Endothelial cell (in vitro differentiated cells): ENCODE measurements at regions not wholly inside any gene's neighbourhood (a gene's known extent, or its start where the extent isn't known, plus 50 kb on each side); places are given as distances from the start of the nearest gene placed in this dataset.
"Not testable (repeated sequence)": the region's sequence is repeated elsewhere in the genome, so short reads cannot be mapped to it uniquely, and the experiment has no call there.

Experiments used
- DNase-seq: peaks from one replicate; pipeline ENCODE4 v3.0.0; 2021; ENCODE audit warnings: low spot score
- H3K27ac Mint-ChIP-seq: one replicate; pipeline ENCODE4 v1.8.0; 2021; ENCODE audit warnings: mixed read lengths, inconsistent platforms; ENCODE audit not compliant: unreplicated experiment
- H3K27me3 Mint-ChIP-seq: one replicate; pipeline ENCODE4 v1.8.0; 2021; ENCODE audit warnings: mild to moderate bottlenecking, moderate library complexity, mixed read lengths, inconsistent platforms; ENCODE audit not compliant: unreplicated experiment
- H3K36me3 Mint-ChIP-seq: one replicate; pipeline ENCODE4 v1.8.0; 2021; ENCODE audit warnings: mild to moderate bottlenecking, low read depth, mixed read lengths, inconsistent platforms; ENCODE audit not compliant: unreplicated experiment
- H3K4me1 Mint-ChIP-seq: one replicate; pipeline ENCODE4 v1.8.0; 2021; ENCODE audit warnings: mild to moderate bottlenecking, mixed read lengths, inconsistent platforms; ENCODE audit not compliant: unreplicated experiment
- H3K4me3 Mint-ChIP-seq: one replicate; pipeline ENCODE4 v1.8.0; 2021; ENCODE audit warnings: mild to moderate bottlenecking, mixed read lengths, inconsistent platforms; ENCODE audit not compliant: unreplicated experiment
- H3K9me3 Mint-ChIP-seq: one replicate; pipeline ENCODE4 v1.8.0; 2021; ENCODE audit warnings: mixed read lengths, inconsistent platforms; ENCODE audit not compliant: unreplicated experiment
- CTCF ChIP-seq: fragments of 200-600 bp; sonication (generic); IDR thresholded peaks from one replicate; pipeline ENCODE4 v1.5.0; 2021; ENCODE audit warnings: antibody characterized with exemption; ENCODE audit not compliant: unreplicated experiment

- Mint-ChIP-seq H3K9me3 (no peaks in the 10 kb centered on the region), H3K27me3 (peaks cover 19% of the 10 kb centered on the region), H3K4me3 (no peak overlapping the region), H3K36me3 (peaks cover 4% of the 10 kb centered on the region), H3K4me1 (peaks cover 16% of the 10 kb centered on the region), H3K27ac (no peak overlapping the region)
- no peak for DNase-seq
- TF ChIP-seq CTCF, result no peak
These were observed 88.0 kb downstream of the MRPL14 start for GRCh38 chr6:44039191-44039719.

- Mint-ChIP-seq H3K9me3 (no peaks in the 10 kb centered on the region), H3K27me3 (peaks cover 19% of the 10 kb centered on the region), H3K4me3 (no peak overlapping the region), H3K36me3 (peaks cover 4% of the 10 kb centered on the region), H3K4me1 (peaks cover 16% of the 10 kb centered on the region), H3K27ac (no peak overlapping the region)
- TF ChIP-seq CTCF, result no peak
- no peak for DNase-seq
These were observed 88.6 kb downstream of the MRPL14 start for GRCh38 chr6:44038543-44039065.

- H3K4me3 Mint-ChIP-seq, result no peak overlapping the region
- H3K4me1 Mint-ChIP-seq, result peaks cover 16% of the 10 kb centered on the region
- peaks cover 4% of the 10 kb centered on the region for H3K36me3 Mint-ChIP-seq
- no peak overlapping the region for H3K27ac Mint-ChIP-seq
- no peak for DNase-seq
- peaks cover 17% of the 10 kb centered on the region for H3K27me3 Mint-ChIP-seq
- no peak for TF ChIP-seq CTCF
- no peaks in the 10 kb centered on the region for H3K9me3 Mint-ChIP-seq
These were observed 89.3 kb downstream of the MRPL14 start for GRCh38 chr6:44037847-44038542.

GRCh38 chr6:44037276-44037675, 90.0 kb downstream of the MRPL14 start:
- not testable (repeated sequence) for H3K36me3 Mint-ChIP-seq, H3K4me3 Mint-ChIP-seq, H3K9me3 Mint-ChIP-seq, H3K27ac Mint-ChIP-seq, DNase-seq
- H3K4me1 Mint-ChIP-seq, result peaks cover 16% of the 10 kb centered on the region
- peaks cover 15% of the 10 kb centered on the region for H3K27me3 Mint-ChIP-seq

- peaks cover 12% of the 10 kb centered on the region for H3K4me1 Mint-ChIP-seq
- H3K36me3 Mint-ChIP-seq, result peaks cover 4% of the 10 kb centered on the region
- H3K9me3 Mint-ChIP-seq, result no peaks in the 10 kb centered on the region
- DNase-seq, result no peak
- peaks cover 11% of the 10 kb centered on the region for H3K27me3 Mint-ChIP-seq
- no peak overlapping the region for H3K4me3 Mint-ChIP-seq
- no peak for TF ChIP-seq CTCF
- H3K27ac Mint-ChIP-seq, result no peak overlapping the region
These were observed 90.6 kb downstream of the MRPL14 start for GRCh38 chr6:44036699-44037101.
